PC-9 (cell line): ENCODE measurements at regions not wholly inside any gene's neighbourhood (a gene's known extent, or its start where the extent isn't known, plus 50 kb on each side); places are given as distances from the start of the nearest gene placed in this dataset.

Source experiments
- CTCF ChIP-seq: fragments of 200-600 bp; sonication (generic); conservative IDR thresholded peaks from 2 replicates; pipeline ENCODE4 v1.6.1; 2017; ENCODE audit warnings: mixed run types, antibody characterized with exemption, mild to moderate bottlenecking, moderate library complexity
- EZH2 ChIP-seq: fragments of 200-600 bp; sonication (generic); IDR thresholded peaks from 2 replicates; pipeline ENCODE4 v1.8.0; 2017; ENCODE audit warnings: antibody characterized with exemption, low read depth

GRCh38 chr12:107384645-107385044, 291.3 kb upstream of the CRY1 start:
- TF ChIP-seq CTCF: no peak
- no peak for TF ChIP-seq EZH2
